GM18498 (cell line): ENCODE measurements at regions not wholly inside any gene's neighbourhood (a gene's known extent, or its start where the extent isn't known, plus 50 kb on each side); places are given as distances from the start of the nearest gene placed in this dataset.
"Not testable (repeated sequence)": the region's sequence is repeated elsewhere in the genome, so short reads cannot be mapped to it uniquely, and the experiment has no call there.

Experiments
- ATAC-seq: cut with Tn5 transposase; IDR thresholded peaks from one replicate; pipeline ENCODE4 v1.9.1; 2021; ENCODE audit warnings: mild to moderate bottlenecking, moderate library complexity; ENCODE audit not compliant: unreplicated experiment

- ATAC-seq = peak; percentile 57
These were observed 64.7 kb downstream of the DHCR7 start for GRCh38 chr11:71383461-71383860.

GRCh38 chr11:71381781-71382505, 66.2 kb downstream of the DHCR7 start:
- no peak for ATAC-seq

GRCh38 chr11:71379701-71380100, 68.5 kb downstream of the DHCR7 start:
- ATAC-seq = no peak

GRCh38 chr11:71373791-71374454, 74.3 kb downstream of the DHCR7 start:
- peak; percentile 77 for ATAC-seq

GRCh38 chr11:71372693-71373657, 75.2 kb downstream of the DHCR7 start:
- ATAC-seq = no peak

- no peak for ATAC-seq
These were observed 76.5 kb downstream of the DHCR7 start for GRCh38 chr11:71371674-71372069.

GRCh38 chr11:71370895-71371673, 77.1 kb downstream of the DHCR7 start:
- ATAC-seq = no peak

GRCh38 chr11:71370020-71370747, 78.0 kb downstream of the DHCR7 start:
- ATAC-seq = no peak

- ATAC-seq = no peak
These were observed 78.8 kb downstream of the DHCR7 start for GRCh38 chr11:71369411-71369810.

- ATAC-seq = no peak
These were observed 79.2 kb downstream of the DHCR7 start for GRCh38 chr11:71368966-71369365.

GRCh38 chr11:71367756-71368155, 80.4 kb downstream of the DHCR7 start:
- ATAC-seq = no peak

- ATAC-seq = not testable (repeated sequence)
These were observed 80.9 kb downstream of the DHCR7 start for GRCh38 chr11:71367276-71367675.

- ATAC-seq = no peak
These were observed 82.1 kb downstream of the DHCR7 start for GRCh38 chr11:71366076-71366475.

- ATAC-seq = no peak
These were observed 82.6 kb downstream of the DHCR7 start for GRCh38 chr11:71365626-71366025.

GRCh38 chr11:71364806-71365205, 83.4 kb downstream of the DHCR7 start:
- no peak for ATAC-seq

GRCh38 chr11:71364176-71364671, 84.0 kb downstream of the DHCR7 start:
- no peak for ATAC-seq

GRCh38 chr11:71363721-71364120, 84.5 kb downstream of the DHCR7 start:
- ATAC-seq = no peak

- no peak for ATAC-seq
These were observed 89.1 kb downstream of the DHCR7 start for GRCh38 chr11:71358963-71359567.

- no peak for ATAC-seq
These were observed 90.0 kb downstream of the DHCR7 start for GRCh38 chr11:71358122-71358728.
